Bronchial epithelial cell (primary cell): ENCODE measurements at regions not wholly inside any gene's neighbourhood (a gene's known extent, or its start where the extent isn't known, plus 50 kb on each side); places are given as distances from the start of the nearest gene placed in this dataset.

Experiments used
- DNase-seq: peaks from one replicate; pipeline ENCODE4 v3.0.0-alpha.2; 2010; ENCODE audit warnings: low read depth
- FAIRE-seq: peaks from 2 replicates; lab custom pipeline; 2011; peaks lifted over from hg19 to GRCh38; lab: Jason Lieb, UNC
- H3K27me3 ChIP-seq: 2 replicates; pipeline ENCODE4 v1.5.1; 2011; ENCODE audit warnings: low read length; ENCODE audit not compliant: control insufficient read depth, insufficient read depth
- H3K36me3 ChIP-seq: 2 replicates; pipeline ENCODE4 v1.5.1; 2011; ENCODE audit warnings: low read length; ENCODE audit not compliant: control insufficient read depth, insufficient read depth
- H3K4me3 ChIP-seq: 2 replicates; pipeline ENCODE4 v1.5.1; 2011; ENCODE audit warnings: mild to moderate bottlenecking, low read depth, low read length, control low read depth
- CTCF ChIP-seq: IDR thresholded peaks from 2 replicates; pipeline ENCODE4 v1.5.1; 2011; ENCODE audit warnings: mild to moderate bottlenecking, moderate library complexity, low read length, control low read depth, inconsistent platforms; ENCODE audit not compliant: insufficient read depth, severe bottlenecking

GRCh38 chr5:158553195-158553961, 546.3 kb downstream of the EBF1 start:
- H3K36me3 ChIP-seq: no peaks in the 10 kb centered on the region
- no peak overlapping the region for H3K4me3 ChIP-seq
- peaks cover 1% of the 10 kb centered on the region for H3K27me3 ChIP-seq
- TF ChIP-seq CTCF: no peak
- DNase-seq (no peak), FAIRE-seq (no peak)

- FAIRE-seq (no peak), DNase-seq (no peak)
- Histone ChIP-seq H3K27me3 (peaks cover 1% of the 10 kb centered on the region), H3K36me3 (no peaks in the 10 kb centered on the region), H3K4me3 (no peak overlapping the region)
- TF ChIP-seq CTCF: no peak
These were observed 547.5 kb downstream of the EBF1 start for GRCh38 chr5:158552241-158552640.

DNA sequence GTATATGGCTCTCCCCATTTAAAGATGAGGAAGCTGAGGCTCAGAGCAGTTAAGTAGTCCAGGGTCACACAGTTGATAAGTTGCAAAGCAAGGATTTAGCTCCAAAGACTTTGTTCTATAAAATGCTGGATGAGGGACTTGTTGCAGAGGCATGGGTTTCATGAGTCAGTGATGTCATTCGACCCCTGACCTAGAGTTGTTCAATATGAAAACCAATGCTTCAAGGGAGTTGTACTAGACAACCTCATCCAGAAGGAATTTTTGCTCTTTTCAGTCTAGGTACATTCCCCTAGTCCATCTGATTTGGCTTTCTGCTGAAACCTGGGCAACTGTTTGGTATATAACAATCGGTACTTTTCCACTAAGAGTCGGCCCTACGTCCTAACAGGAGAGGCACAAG, 550.4 kb downstream of the EBF1 start:
- no peak overlapping the region for H3K4me3 ChIP-seq
- no peak for TF ChIP-seq CTCF
- H3K27me3 ChIP-seq: no peaks in the 10 kb centered on the region
- no peaks in the 10 kb centered on the region for H3K36me3 ChIP-seq
- FAIRE-seq (no peak), DNase-seq (no peak)

DNA sequence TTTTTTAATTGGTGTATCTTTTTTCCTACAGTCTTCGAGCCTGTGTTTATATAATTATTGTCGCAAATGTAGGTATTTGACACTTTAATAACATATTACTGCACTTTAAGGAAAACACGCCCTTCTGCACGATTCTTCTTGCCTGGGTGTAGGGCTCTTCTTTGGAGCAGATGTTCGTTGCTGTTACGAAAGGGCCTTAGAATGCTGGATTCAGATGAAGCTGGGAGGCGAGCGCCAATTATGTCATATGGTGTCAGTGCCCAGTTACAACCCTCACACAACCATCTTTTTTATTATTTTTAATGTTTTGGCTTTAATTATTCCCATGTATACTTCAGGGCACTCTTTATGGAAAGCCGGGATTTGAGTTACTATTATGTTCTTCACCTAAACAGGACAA, 553.0 kb downstream of the EBF1 start:
- no peaks in the 10 kb centered on the region for H3K36me3 ChIP-seq
- no peak for TF ChIP-seq CTCF
- FAIRE-seq (no peak), DNase-seq (no peak)
- no peaks in the 10 kb centered on the region for H3K27me3 ChIP-seq
- no peak overlapping the region for H3K4me3 ChIP-seq

DNA sequence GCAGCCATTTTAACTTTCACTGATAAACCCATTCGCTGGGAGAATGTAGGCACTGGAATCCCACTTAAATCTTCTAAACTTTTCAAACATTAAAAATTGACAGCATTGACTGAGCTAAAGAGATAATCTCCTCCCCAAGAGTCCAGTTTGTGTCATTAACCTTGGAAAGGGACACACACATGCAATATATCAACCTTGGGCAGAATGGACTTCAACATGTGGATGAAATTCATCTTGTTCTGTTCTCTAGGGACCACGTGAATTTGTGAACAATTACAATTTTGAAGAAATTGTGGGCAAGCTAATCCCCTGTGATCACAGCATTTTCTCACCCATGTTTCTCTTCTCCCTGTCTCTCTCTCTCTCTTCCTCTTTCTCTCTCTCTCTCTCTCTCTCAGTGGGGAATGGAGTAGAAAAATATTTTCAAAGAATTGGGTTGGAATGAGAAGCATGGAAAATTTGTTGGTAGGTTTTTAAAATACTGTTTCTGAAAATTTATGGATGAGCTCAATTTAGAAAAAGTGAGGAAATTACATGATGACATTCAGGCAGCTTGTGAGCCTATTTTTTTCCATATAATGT, 553.7 kb downstream of the EBF1 start:
- DNase-seq: no peak
- Histone ChIP-seq H3K36me3 (no peaks in the 10 kb centered on the region), H3K4me3 (no peak overlapping the region), H3K27me3 (no peaks in the 10 kb centered on the region)
- no peak for FAIRE-seq
- TF ChIP-seq CTCF: no peak
